ENCODE measurements at regions not wholly inside any gene's neighbourhood (a gene's known extent, or its start where the extent isn't known, plus 50 kb on each side); places are given as distances from the start of the nearest gene placed in this dataset.
"Not testable (repeated sequence)": the region's sequence is repeated elsewhere in the genome, so short reads cannot be mapped to it uniquely, and the experiment has no call there.

DNA sequence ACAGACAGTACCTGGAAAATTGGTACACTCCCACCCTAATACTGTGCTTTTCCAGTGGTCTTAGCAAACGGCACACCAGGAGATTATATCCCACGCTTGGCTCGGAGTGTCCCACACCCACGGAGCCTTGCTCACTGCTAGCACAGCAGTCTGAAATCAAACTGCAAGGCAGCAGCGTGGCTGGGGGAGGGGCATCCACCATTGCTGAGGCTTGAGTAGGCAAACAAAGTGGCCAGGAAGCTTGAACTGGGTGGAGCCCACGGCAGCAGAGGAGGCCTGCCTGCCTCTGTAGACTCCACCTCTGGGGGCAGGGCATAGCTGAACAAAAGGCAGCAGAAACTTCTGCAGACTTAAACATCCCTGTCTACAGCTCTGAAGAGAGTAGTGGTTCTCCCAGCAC is 56.1 kb upstream of the IZUMO1R start:
- not testable (repeated sequence) for TF ChIP-seq POLR2AphosphoS5 (IDR thresholded peaks at IDR 0.05)
- TF ChIP-seq, protein P1, sequence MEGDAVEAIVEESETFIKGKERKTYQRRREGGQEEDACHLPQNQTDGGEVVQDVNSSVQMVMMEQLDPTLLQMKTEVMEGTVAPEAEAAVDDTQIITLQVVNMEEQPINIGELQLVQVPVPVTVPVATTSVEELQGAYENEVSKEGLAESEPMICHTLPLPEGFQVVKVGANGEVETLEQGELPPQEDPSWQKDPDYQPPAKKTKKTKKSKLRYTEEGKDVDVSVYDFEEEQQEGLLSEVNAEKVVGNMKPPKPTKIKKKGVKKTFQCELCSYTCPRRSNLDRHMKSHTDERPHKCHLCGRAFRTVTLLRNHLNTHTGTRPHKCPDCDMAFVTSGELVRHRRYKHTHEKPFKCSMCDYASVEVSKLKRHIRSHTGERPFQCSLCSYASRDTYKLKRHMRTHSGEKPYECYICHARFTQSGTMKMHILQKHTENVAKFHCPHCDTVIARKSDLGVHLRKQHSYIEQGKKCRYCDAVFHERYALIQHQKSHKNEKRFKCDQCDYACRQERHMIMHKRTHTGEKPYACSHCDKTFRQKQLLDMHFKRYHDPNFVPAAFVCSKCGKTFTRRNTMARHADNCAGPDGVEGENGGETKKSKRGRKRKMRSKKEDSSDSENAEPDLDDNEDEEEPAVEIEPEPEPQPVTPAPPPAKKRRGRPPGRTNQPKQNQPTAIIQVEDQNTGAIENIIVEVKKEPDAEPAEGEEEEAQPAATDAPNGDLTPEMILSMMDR (IDR thresholded peaks at IDR 0.05) = not testable (repeated sequence)

Data from prostate gland (tissue), 2 donors.